ENCODE measurements at regions not wholly inside any gene's neighbourhood (a gene's known extent, or its start where the extent isn't known, plus 50 kb on each side); places are given as distances from the start of the nearest gene placed in this dataset.

GRCh38 chr16:80008857-80009256 is 408.3 kb upstream of the MAF start:
- TF ChIP-seq EZH2 (IDR thresholded peaks at IDR 0.05; ENCODE audit: borderline replicate concordance, low read depth, low read length, severe bottlenecking) (no peak), POLR2A (IDR thresholded peaks at IDR 0.05; ENCODE audit: low read depth, low read length) (no peak), MAX (IDR thresholded peaks at IDR 0.05; ENCODE audit: insufficient read depth, insufficient read length) (no peak), CTCF (IDR thresholded peaks at IDR 0.05; ENCODE audit: extremely low read depth in 1 of 2, insufficient read depth in 1 of 2, low read depth in 1 of 2, low read length in 2 of 2) (no peak)

Measured in endothelial cell of umbilical vein (primary cell).